Activated naive CD8-positive, alpha-beta T cell treated with anti-CD3 and anti-CD28 coated beads, Interleukin-2, amount 10 ng/mL, durations not matched to agents 7 days and 5 days (primary cell): ENCODE measurements at regions not wholly inside any gene's neighbourhood (a gene's known extent, or its start where the extent isn't known, plus 50 kb on each side); places are given as distances from the start of the nearest gene placed in this dataset.
A peak's percentile ranks its signal among the peaks of the same experiment; 100 is the strongest.
"Not testable (repeated sequence)": the region's sequence is repeated elsewhere in the genome, so short reads cannot be mapped to it uniquely, and the experiment has no call there.

Experiments
- ATAC-seq: fragments of 150-1000 bp; cut with Tn5 transposase; one replicate; pipeline ENCODE4 v1.10.0; 2021; ENCODE audit warnings: low read depth, moderate library complexity
- POLR2A ChIA-PET: fragments of 350-600 bp; sonication (Branson Sonifier 250); formaldehyde crosslinking; loops from one replicate; lab custom pipeline; 2021; ENCODE audit warnings: antibody characterized with exemption; lab: Charles Lee
- DNase-seq: peaks from one replicate; pipeline ENCODE4 v3.0.0; 2021
- H3K27ac Mint-ChIP-seq: one replicate; pipeline ENCODE4 v1.8.0; 2022; ENCODE audit warnings: mild to moderate bottlenecking, mixed read lengths
- H3K27me3 Mint-ChIP-seq: one replicate; pipeline ENCODE4 v1.8.0; 2022; ENCODE audit warnings: mild to moderate bottlenecking, moderate library complexity, mixed read lengths
- H3K36me3 Mint-ChIP-seq: one replicate; pipeline ENCODE4 v1.8.0; 2021; ENCODE audit warnings: mild to moderate bottlenecking, mixed read lengths
- H3K4me1 Mint-ChIP-seq: one replicate; pipeline ENCODE4 v1.8.0; 2021; ENCODE audit warnings: mixed read lengths
- H3K4me3 Mint-ChIP-seq: one replicate; pipeline ENCODE4 v1.8.0; 2022; ENCODE audit warnings: mild to moderate bottlenecking, moderate library complexity, mixed read lengths
- H3K9me3 Mint-ChIP-seq: one replicate; pipeline ENCODE4 v1.8.0; 2021; ENCODE audit warnings: mixed read lengths

DNA sequence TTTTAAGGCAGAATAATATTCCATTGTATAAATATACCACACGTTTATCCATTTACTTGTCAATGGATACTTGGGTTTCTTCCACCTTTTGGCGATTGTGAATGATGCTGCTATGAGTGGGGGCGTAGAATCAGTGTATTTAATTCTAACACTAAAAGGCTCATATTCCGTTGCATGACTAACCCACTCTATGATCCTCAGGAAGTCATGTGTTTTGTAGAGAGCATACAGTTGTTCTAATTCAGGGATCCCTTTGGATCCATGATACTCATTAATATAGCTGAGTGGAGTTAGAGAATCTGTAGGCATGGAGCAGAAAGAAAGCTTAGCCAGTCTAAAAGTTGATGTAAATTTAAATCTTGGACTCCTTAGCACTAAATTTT, 74.2 kb upstream of the TMEM170B start:
- Mint-ChIP-seq H3K27ac (no peak overlapping the region), H3K9me3 (peaks cover 2% of the 10 kb centered on the region)
- POLR2A ChIA-PET = no interaction called here

DNA sequence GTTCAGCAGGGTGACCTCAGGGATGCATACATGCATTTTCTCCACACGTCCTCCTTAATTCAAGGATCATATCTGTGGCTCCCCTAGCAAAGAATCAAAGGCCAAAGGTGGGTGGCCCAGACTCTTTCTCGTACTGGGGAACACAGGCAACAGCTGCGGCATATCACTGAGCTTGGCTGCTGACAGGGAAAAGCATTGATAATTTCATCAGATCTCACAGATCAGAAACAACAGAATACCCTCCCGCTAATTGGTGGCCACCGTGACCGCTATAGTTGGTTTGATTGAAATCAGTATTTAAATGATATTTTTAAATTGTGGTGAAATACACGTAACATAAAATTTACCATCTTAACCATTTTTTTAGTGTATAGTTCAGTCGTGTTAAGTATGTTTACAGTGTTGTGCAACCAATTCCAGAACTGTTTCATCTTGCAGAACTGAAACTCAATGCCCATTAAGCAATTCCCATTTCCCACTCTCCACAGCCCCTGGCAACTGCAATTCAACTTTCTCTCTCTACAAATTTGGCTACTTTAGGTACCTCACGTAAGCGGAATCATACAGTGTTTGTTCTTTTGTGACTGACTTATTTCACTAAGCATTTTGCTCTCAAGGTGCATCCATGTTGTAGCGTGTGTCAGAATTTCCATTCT, 74.7 kb upstream of the TMEM170B start:
- DNase-seq = no peak
- Mint-ChIP-seq H3K36me3 (peaks cover 2% of the 10 kb centered on the region), H3K27me3 (no peaks in the 10 kb centered on the region), H3K4me1 (peaks cover 18% of the 10 kb centered on the region), H3K4me3 (no peak overlapping the region), H3K9me3 (peaks cover 2% of the 10 kb centered on the region), H3K27ac (no peak overlapping the region)
- POLR2A ChIA-PET = no interaction called here
- ATAC-seq = no peak

More for the DNA sequence above, 74.2 kb upstream of the TMEM170B start:
- Mint-ChIP-seq H3K27me3 (no peaks in the 10 kb centered on the region), H3K4me1 (peaks cover 18% of the 10 kb centered on the region), H3K36me3 (peaks cover 2% of the 10 kb centered on the region), H3K4me3 (no peak overlapping the region)
- DNase-seq (no peak), ATAC-seq (no peak)

GRCh38 chr6:11460837-11461661, 76.5 kb upstream of the TMEM170B start:
- no peak for ATAC-seq
- no peak overlapping the region for H3K27ac Mint-ChIP-seq
- peaks cover 5% of the 10 kb centered on the region for H3K9me3 Mint-ChIP-seq
- peaks cover 6% of the 10 kb centered on the region for H3K36me3 Mint-ChIP-seq
- peaks cover 18% of the 10 kb centered on the region for H3K4me1 Mint-ChIP-seq
- no peak overlapping the region for H3K4me3 Mint-ChIP-seq
- no peak for DNase-seq
- POLR2A ChIA-PET = interaction anchor here (0.9 kb wide), 1 partner anchor 80 kb away, joined by 3 read pairs; no protein-coding TSS in a partner anchor
- H3K27me3 Mint-ChIP-seq = no peaks in the 10 kb centered on the region

GRCh38 chr6:11460001-11460668, 77.4 kb upstream of the TMEM170B start:
- Mint-ChIP-seq H3K9me3 (peaks cover 7% of the 10 kb centered on the region), H3K36me3 (peaks cover 8% of the 10 kb centered on the region), H3K4me1 (peaks cover 18% of the 10 kb centered on the region), H3K27ac (peak overlapping the region; percentile 5), H3K4me3 (peak overlapping the region; percentile 10), H3K27me3 (no peaks in the 10 kb centered on the region)
- POLR2A ChIA-PET = interaction anchor here (0.9 kb wide), 1 partner anchor 79 kb away, joined by 3 read pairs; no protein-coding TSS in a partner anchor
- ATAC-seq (peak; percentile 50), DNase-seq (no peak)

GRCh38 chr6:11459079-11459610, 78.4 kb upstream of the TMEM170B start:
- POLR2A ChIA-PET = no interaction called here
- Mint-ChIP-seq H3K27me3 (no peaks in the 10 kb centered on the region), H3K27ac (no peak overlapping the region), H3K4me1 (peaks cover 18% of the 10 kb centered on the region), H3K36me3 (peaks cover 10% of the 10 kb centered on the region), H3K9me3 (peaks cover 7% of the 10 kb centered on the region), H3K4me3 (no peak overlapping the region)
- DNase-seq (no peak), ATAC-seq (peak; percentile 47)

- peaks cover 10% of the 10 kb centered on the region for H3K36me3 Mint-ChIP-seq
- peaks cover 18% of the 10 kb centered on the region for H3K4me1 Mint-ChIP-seq
- H3K27ac Mint-ChIP-seq = no peak overlapping the region
- no peak overlapping the region for H3K4me3 Mint-ChIP-seq
- H3K9me3 Mint-ChIP-seq = peaks cover 4% of the 10 kb centered on the region
- ATAC-seq = no peak
- POLR2A ChIA-PET = no interaction called here
- H3K27me3 Mint-ChIP-seq = no peaks in the 10 kb centered on the region
- DNase-seq = no peak
These were observed 79.0 kb upstream of the TMEM170B start for GRCh38 chr6:11458509-11458908.

DNA sequence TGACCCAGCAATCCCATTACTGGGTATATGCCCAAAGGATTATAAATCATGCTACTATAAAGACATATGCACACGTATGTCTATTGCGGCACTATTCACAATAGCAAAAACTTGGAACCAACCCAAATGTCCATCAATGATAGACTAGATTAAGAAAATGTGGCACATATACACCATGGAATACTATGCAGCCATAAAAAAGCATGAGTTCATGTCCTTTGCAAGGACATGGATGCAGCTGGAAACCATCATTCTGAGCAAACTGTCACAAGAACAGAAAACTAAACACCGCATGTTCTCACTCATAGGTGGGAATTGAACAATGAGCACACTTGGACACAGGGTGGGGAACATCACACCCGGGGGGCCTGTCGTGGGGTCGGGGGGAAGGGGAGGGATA, 80.1 kb upstream of the TMEM170B start:
- ATAC-seq, H3K4me3 Mint-ChIP-seq, H3K27ac Mint-ChIP-seq, H3K9me3 Mint-ChIP-seq, DNase-seq, POLR2A ChIA-PET, H3K27me3 Mint-ChIP-seq: not testable (repeated sequence)
- Mint-ChIP-seq H3K4me1 (peaks cover 18% of the 10 kb centered on the region), H3K36me3 (peaks cover 13% of the 10 kb centered on the region)

DNA sequence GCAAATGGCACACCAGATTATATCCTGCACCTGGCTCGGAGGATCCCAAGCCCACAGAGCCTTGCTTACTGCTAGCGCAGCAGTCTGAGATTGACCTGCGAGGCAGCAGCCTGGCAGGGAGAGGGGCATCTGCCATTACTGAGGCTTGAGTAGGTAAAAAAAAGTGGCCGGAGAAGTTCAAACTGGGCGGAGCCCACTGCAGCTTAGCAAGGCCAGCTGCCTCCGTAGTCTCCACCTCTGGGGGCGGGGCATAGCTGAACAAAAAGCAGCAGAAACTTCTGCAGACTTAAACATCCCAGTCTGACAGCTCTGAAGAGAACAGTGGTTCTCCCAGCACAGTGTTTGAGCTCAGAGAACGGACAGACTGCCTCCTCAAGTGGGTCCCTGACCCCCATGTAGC, 85.4 kb upstream of the TMEM170B start:
- POLR2A ChIA-PET, H3K27me3 Mint-ChIP-seq, DNase-seq, H3K27ac Mint-ChIP-seq, H3K4me3 Mint-ChIP-seq, ATAC-seq, H3K4me1 Mint-ChIP-seq: not testable (repeated sequence)
- Mint-ChIP-seq H3K9me3 (peaks cover 13% of the 10 kb centered on the region), H3K36me3 (peaks cover 17% of the 10 kb centered on the region)

DNA sequence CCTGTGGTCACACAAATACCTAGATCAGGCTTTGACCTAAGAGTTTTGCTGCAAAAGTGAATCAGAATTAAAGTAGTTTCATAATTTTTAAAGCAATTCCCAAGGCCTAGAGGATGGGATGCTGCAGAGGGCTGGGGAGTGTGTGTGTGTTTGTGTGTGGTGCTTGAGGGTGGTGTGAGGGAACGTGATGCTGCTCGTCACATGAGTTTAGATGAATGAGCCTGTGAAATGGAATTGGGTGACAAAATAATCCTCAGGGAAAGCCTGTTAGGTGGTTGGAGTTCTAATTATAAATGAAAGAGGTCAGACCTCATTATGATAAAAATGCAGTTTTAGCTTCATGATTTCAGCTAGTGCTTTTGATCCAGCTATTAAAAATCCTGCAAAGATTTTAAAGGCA, 87.5 kb upstream of the TMEM170B start:
- ATAC-seq (no peak), DNase-seq (no peak)
- Mint-ChIP-seq H3K27me3 (no peaks in the 10 kb centered on the region), H3K4me3 (no peak overlapping the region), H3K27ac (no peak overlapping the region), H3K9me3 (peaks cover 11% of the 10 kb centered on the region), H3K4me1 (peaks cover 4% of the 10 kb centered on the region), H3K36me3 (peaks cover 13% of the 10 kb centered on the region)
- POLR2A ChIA-PET = no interaction called here

- H3K9me3 Mint-ChIP-seq = peaks cover 13% of the 10 kb centered on the region
- no peaks in the 10 kb centered on the region for H3K27me3 Mint-ChIP-seq
- no peak for DNase-seq
- POLR2A ChIA-PET = no interaction called here
- H3K27ac Mint-ChIP-seq = no peak overlapping the region
- H3K36me3 Mint-ChIP-seq = peaks cover 15% of the 10 kb centered on the region
- H3K4me3 Mint-ChIP-seq = no peak overlapping the region
- ATAC-seq = no peak
- H3K4me1 Mint-ChIP-seq = peaks cover 9% of the 10 kb centered on the region
These were observed 88.1 kb upstream of the TMEM170B start for GRCh38 chr6:11449408-11449807.

DNA sequence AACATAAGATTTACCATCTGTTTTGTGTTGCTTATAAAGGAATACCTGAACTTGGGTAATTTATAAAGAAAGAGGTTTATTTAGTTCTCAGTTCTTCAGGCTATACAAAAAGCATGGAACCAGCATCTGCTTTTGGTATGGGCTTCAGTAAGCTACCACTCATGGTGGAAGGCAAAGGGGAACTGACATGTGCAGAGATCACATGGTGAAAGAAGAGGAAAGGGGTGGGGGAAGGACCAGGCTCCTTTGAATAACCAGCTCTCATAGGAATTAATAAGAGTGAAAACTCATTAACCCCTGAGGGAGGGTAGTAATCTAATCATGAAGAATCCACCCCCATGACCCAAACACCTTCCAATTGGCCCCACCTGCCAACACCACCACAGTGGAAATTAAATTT, 89.5 kb upstream of the TMEM170B start:
- Mint-ChIP-seq H3K27me3 (no peaks in the 10 kb centered on the region), H3K4me3 (no peak overlapping the region), H3K27ac (no peak overlapping the region), H3K9me3 (peaks cover 11% of the 10 kb centered on the region), H3K36me3 (peaks cover 14% of the 10 kb centered on the region), H3K4me1 (peaks cover 10% of the 10 kb centered on the region)
- POLR2A ChIA-PET = interaction anchor here (0.6 kb wide), 1 partner anchor 667 kb away, joined by 4 read pairs; no protein-coding TSS in a partner anchor
- DNase-seq = no peak
- ATAC-seq = no peak

DNA sequence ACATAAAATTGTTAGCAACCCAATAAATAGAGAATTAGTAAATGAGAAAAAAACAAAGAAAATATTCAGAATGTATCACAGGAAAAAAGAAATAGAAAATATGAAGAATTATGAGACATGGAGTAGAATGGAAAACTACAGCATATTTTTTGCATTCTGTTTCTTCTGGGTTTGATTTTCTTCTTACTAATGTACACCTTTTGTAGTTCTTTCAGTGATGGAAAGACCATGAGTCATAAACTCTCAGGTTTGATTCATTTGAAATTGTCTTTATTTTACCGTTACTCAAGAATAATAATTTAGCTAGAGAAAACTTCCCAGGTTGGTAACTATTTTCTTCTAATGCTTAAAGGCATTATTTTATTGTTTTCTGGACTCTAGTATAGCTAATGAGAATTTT, 90.3 kb upstream of the TMEM170B start:
- H3K36me3 Mint-ChIP-seq = peaks cover 14% of the 10 kb centered on the region
- peaks cover 10% of the 10 kb centered on the region for H3K4me1 Mint-ChIP-seq
- H3K9me3 Mint-ChIP-seq = peaks cover 10% of the 10 kb centered on the region
- no peak overlapping the region for H3K4me3 Mint-ChIP-seq
- no peak for DNase-seq
- H3K27me3 Mint-ChIP-seq = no peaks in the 10 kb centered on the region
- POLR2A ChIA-PET = no interaction called here
- no peak for ATAC-seq
- no peak overlapping the region for H3K27ac Mint-ChIP-seq

GRCh38 chr6:11445146-11445545, 92.4 kb upstream of the TMEM170B start:
- Mint-ChIP-seq H3K36me3 (peaks cover 12% of the 10 kb centered on the region), H3K4me3 (no peak overlapping the region), H3K27ac (no peak overlapping the region), H3K9me3 (peaks cover 13% of the 10 kb centered on the region), H3K27me3 (no peaks in the 10 kb centered on the region), H3K4me1 (peaks cover 10% of the 10 kb centered on the region)
- no peak for ATAC-seq
- POLR2A ChIA-PET = no interaction called here
- no peak for DNase-seq
